Ishikawa (cell line): ENCODE measurements at regions not wholly inside any gene's neighbourhood (a gene's known extent, or its start where the extent isn't known, plus 50 kb on each side); places are given as distances from the start of the nearest gene placed in this dataset.

ENCODE experiments used
- EGR1 ChIP-seq: IDR thresholded peaks from 2 replicates; pipeline ENCODE4 v1.6.1; 2012
- EP300 ChIP-seq: IDR thresholded peaks from 2 replicates; pipeline ENCODE4 v1.6.1; 2012; ENCODE audit warnings: borderline replicate concordance
- FOXM1 ChIP-seq: IDR thresholded peaks from 2 replicates; pipeline ENCODE4 v1.6.1; 2012; ENCODE audit warnings: low read depth, borderline replicate concordance
- REST ChIP-seq: IDR thresholded peaks from 2 replicates; pipeline ENCODE4 v1.6.1; 2012; ENCODE audit warnings: low read depth, mild to moderate bottlenecking
- TAF1 ChIP-seq: IDR thresholded peaks from 2 replicates; pipeline ENCODE4 v1.6.1; 2012; ENCODE audit warnings: low read depth, mild to moderate bottlenecking
- TCF12 ChIP-seq: IDR thresholded peaks from 2 replicates; pipeline ENCODE4 v1.6.1; 2012; ENCODE audit warnings: low read depth

GRCh38 chr2:225842939-225843338, 443.4 kb downstream of the NYAP2 start:
- TF ChIP-seq REST, result no peak
- no peak for TF ChIP-seq TAF1
- no peak for TF ChIP-seq FOXM1
- TF ChIP-seq TCF12, result no peak
- no peak for TF ChIP-seq EP300
- no peak for TF ChIP-seq EGR1
